ENCODE measurements at regions not wholly inside any gene's neighbourhood (a gene's known extent, or its start where the extent isn't known, plus 50 kb on each side); places are given as distances from the start of the nearest gene placed in this dataset.

GRCh38 chr7:16301291-16301690, 120.0 kb downstream of the CRPPA start:
- DNase-seq (ENCODE audit: low spot score), result no peak
- ATAC-seq, result no peak
- H3K36me3 Mint-ChIP-seq, result no peaks in the 10 kb centered on the region
- no peaks in the 10 kb centered on the region for H3K4me1 Mint-ChIP-seq (ENCODE audit: low read depth in 2 of 2)
- H3K9me3 Mint-ChIP-seq, result no peaks in the 10 kb centered on the region
- no peak overlapping the region for H3K4me3 Mint-ChIP-seq
- no peaks in the 10 kb centered on the region for H3K27me3 Mint-ChIP-seq
- no peak overlapping the region for H3K27ac Mint-ChIP-seq

- no peaks in the 10 kb centered on the region for H3K36me3 Mint-ChIP-seq
- H3K27me3 Mint-ChIP-seq, result no peaks in the 10 kb centered on the region
- ATAC-seq, result no peak
- no peaks in the 10 kb centered on the region for H3K4me1 Mint-ChIP-seq (ENCODE audit: low read depth in 2 of 2)
- no peak overlapping the region for H3K4me3 Mint-ChIP-seq
- no peak overlapping the region for H3K27ac Mint-ChIP-seq
- no peaks in the 10 kb centered on the region for H3K9me3 Mint-ChIP-seq
- no peak for DNase-seq (ENCODE audit: low spot score)
These were observed 120.9 kb downstream of the CRPPA start for GRCh38 chr7:16300361-16300895.

- Mint-ChIP-seq H3K9me3 (no peaks in the 10 kb centered on the region), H3K27ac (no peak overlapping the region), H3K27me3 (no peaks in the 10 kb centered on the region), H3K4me1 (ENCODE audit: low read depth in 2 of 2) (no peaks in the 10 kb centered on the region), H3K4me3 (no peak overlapping the region), H3K36me3 (no peaks in the 10 kb centered on the region)
- DNase-seq (ENCODE audit: low spot score) (no peak), ATAC-seq (no peak)
These were observed 121.5 kb downstream of the CRPPA start for GRCh38 chr7:16299853-16300252.

- DNase-seq (ENCODE audit: low spot score), result no peak
- no peak for ATAC-seq
- Mint-ChIP-seq H3K9me3 (no peaks in the 10 kb centered on the region), H3K36me3 (no peaks in the 10 kb centered on the region), H3K27ac (no peak overlapping the region), H3K27me3 (no peaks in the 10 kb centered on the region), H3K4me3 (no peak overlapping the region), H3K4me1 (ENCODE audit: low read depth in 2 of 2) (no peaks in the 10 kb centered on the region)
These were observed 123.1 kb downstream of the CRPPA start for GRCh38 chr7:16298221-16298620.

GRCh38 chr7:16295558-16295957, 125.8 kb downstream of the CRPPA start:
- Mint-ChIP-seq H3K27ac (no peak overlapping the region), H3K9me3 (no peaks in the 10 kb centered on the region), H3K36me3 (no peaks in the 10 kb centered on the region), H3K27me3 (no peaks in the 10 kb centered on the region), H3K4me1 (ENCODE audit: low read depth in 2 of 2) (no peaks in the 10 kb centered on the region), H3K4me3 (no peak overlapping the region)
- no peak for DNase-seq (ENCODE audit: low spot score)
- no peak for ATAC-seq

- Mint-ChIP-seq H3K4me1 (ENCODE audit: low read depth in 2 of 2) (no peaks in the 10 kb centered on the region), H3K36me3 (no peaks in the 10 kb centered on the region), H3K27ac (no peak overlapping the region), H3K27me3 (no peaks in the 10 kb centered on the region), H3K9me3 (peaks cover 4% of the 10 kb centered on the region), H3K4me3 (no peak overlapping the region)
- DNase-seq (ENCODE audit: low spot score) (no peak), ATAC-seq (no peak)
These were observed 127.5 kb downstream of the CRPPA start for GRCh38 chr7:16293669-16294425.

- Mint-ChIP-seq H3K9me3 (peaks cover 4% of the 10 kb centered on the region), H3K36me3 (no peaks in the 10 kb centered on the region)
These were observed 136.8 kb downstream of the CRPPA start for GRCh38 chr7:16284581-16284980.

GRCh38 chr7:16278167-16278787, 143.1 kb downstream of the CRPPA start:
- Mint-ChIP-seq H3K4me1 (ENCODE audit: low read depth in 2 of 2) (no peaks in the 10 kb centered on the region), H3K4me3 (no peak overlapping the region), H3K27ac (no peak overlapping the region), H3K36me3 (no peaks in the 10 kb centered on the region), H3K27me3 (no peaks in the 10 kb centered on the region), H3K9me3 (no peaks in the 10 kb centered on the region)
- DNase-seq (ENCODE audit: low spot score) (no peak), ATAC-seq (no peak)

More at GRCh38 chr7:16284581-16284980, 136.8 kb downstream of the CRPPA start:
- no peak overlapping the region for H3K27ac Mint-ChIP-seq
- no peaks in the 10 kb centered on the region for H3K4me1 Mint-ChIP-seq (ENCODE audit: low read depth in 2 of 2)
- ATAC-seq, result no peak
- no peak overlapping the region for H3K4me3 Mint-ChIP-seq
- DNase-seq (ENCODE audit: low spot score), result no peak
- no peaks in the 10 kb centered on the region for H3K27me3 Mint-ChIP-seq

- Mint-ChIP-seq H3K36me3 (no peaks in the 10 kb centered on the region), H3K27ac (no peak overlapping the region), H3K9me3 (no peaks in the 10 kb centered on the region), H3K4me1 (ENCODE audit: low read depth in 2 of 2) (no peaks in the 10 kb centered on the region), H3K27me3 (no peaks in the 10 kb centered on the region), H3K4me3 (no peak overlapping the region)
- DNase-seq (ENCODE audit: low spot score) (no peak), ATAC-seq (no peak)
These were observed 149.2 kb downstream of the CRPPA start for GRCh38 chr7:16271990-16272665.

GRCh38 chr7:16271355-16271915, 149.9 kb downstream of the CRPPA start:
- H3K36me3 Mint-ChIP-seq, result no peaks in the 10 kb centered on the region
- H3K9me3 Mint-ChIP-seq, result no peaks in the 10 kb centered on the region
- H3K4me1 Mint-ChIP-seq (ENCODE audit: low read depth in 2 of 2), result no peaks in the 10 kb centered on the region
- no peak overlapping the region for H3K27ac Mint-ChIP-seq
- no peak overlapping the region for H3K4me3 Mint-ChIP-seq
- ATAC-seq, result no peak
- no peaks in the 10 kb centered on the region for H3K27me3 Mint-ChIP-seq
- DNase-seq (ENCODE audit: low spot score), result no peak

GRCh38 chr7:16270844-16271243, 150.5 kb downstream of the CRPPA start:
- Mint-ChIP-seq H3K27ac (no peak overlapping the region), H3K4me3 (no peak overlapping the region), H3K36me3 (no peaks in the 10 kb centered on the region), H3K27me3 (no peaks in the 10 kb centered on the region), H3K4me1 (ENCODE audit: low read depth in 2 of 2) (no peaks in the 10 kb centered on the region), H3K9me3 (no peaks in the 10 kb centered on the region)
- no peak for ATAC-seq
- no peak for DNase-seq (ENCODE audit: low spot score)

GRCh38 chr7:16268821-16269768, 152.2 kb downstream of the CRPPA start:
- Mint-ChIP-seq H3K36me3 (no peaks in the 10 kb centered on the region), H3K27me3 (no peaks in the 10 kb centered on the region), H3K4me1 (ENCODE audit: low read depth in 2 of 2) (no peaks in the 10 kb centered on the region), H3K27ac (no peak overlapping the region), H3K9me3 (no peaks in the 10 kb centered on the region), H3K4me3 (no peak overlapping the region)
- ATAC-seq, result peak in 1 of 2 donors; percentile 71
- no peak for DNase-seq (ENCODE audit: low spot score)
